ENCODE measurements at regions not wholly inside any gene's neighbourhood (a gene's known extent, or its start where the extent isn't known, plus 50 kb on each side); places are given as distances from the start of the nearest gene placed in this dataset.
"Not testable (repeated sequence)": the region's sequence is repeated elsewhere in the genome, so short reads cannot be mapped to it uniquely, and the experiment has no call there.

DNA sequence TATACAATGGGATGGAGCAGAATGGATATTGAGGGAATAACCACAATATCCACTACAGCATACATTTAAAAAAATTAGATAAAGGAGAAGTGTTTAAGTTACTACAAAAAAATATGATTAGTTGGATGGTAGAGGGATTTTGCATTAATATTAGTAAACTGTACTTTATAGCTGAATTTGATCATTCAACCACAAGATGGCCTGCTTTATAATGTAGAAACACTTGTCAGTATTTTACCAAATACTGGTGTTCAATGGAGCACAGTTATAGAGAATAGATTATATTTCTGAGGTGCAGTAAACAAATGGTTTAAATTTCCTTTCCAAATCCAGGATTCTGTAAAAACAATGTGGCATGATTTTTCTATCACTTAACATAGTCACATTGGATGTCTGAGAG lies 818.8 kb upstream of the CHORDC1 start:
- no peak for DNase-seq (ENCODE audit: low spot score)

DNA sequence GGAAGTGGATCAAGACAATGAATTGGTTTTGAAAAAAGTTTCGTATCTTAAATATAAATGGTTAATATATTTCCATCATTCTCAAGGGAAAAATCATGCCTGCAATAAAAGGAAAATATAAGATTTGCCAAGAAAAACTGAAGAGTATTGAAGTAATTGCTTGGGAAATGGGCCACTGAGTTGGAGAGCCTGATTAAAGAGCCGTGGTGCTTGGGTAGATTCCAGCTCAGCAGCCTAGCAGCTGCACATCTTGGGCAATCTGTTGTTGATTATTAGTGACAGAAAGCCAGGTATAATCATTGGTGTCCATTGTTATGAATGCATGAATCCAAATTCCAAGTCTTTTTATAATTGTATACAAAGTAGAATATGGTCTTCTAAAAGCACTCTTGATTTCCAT lies 800.9 kb upstream of the CHORDC1 start:
- DNase-seq (ENCODE audit: low spot score): no peak

DNA sequence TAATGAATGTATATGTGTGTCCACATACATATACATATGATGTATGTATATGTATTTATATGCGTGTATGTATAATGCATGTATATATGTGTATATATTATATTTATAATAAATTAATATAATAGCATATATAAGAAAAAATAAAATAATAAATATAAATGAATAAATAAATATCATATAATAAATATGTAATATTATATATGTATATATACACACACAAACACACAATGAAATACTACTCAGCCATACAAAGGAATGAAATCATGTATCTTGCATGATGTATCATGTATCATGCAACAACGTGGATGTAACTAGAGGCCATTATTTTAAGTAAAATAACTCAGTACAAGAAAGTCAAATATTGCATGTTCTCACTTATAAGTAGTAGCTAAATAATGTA lies 788.7 kb upstream of the CHORDC1 start:
- no peak for DNase-seq (ENCODE audit: low spot score)

DNA sequence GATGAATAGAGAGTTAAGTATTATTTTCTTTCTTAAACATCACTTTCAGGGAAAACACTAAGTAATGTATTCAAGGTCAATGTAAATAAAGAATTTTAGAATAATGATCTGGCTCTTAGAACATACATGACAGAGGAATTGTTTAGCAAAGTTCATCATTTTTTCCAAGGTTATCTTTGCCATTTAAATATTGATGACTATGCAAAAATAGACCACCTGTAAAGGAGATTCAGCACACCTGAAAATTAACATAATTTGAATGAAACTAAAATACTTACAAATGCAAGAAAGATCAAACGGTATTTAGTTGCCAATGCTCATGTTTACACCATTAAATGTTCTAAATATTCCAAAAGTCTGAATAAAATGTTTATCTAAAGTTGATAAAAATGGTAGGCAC lies 782.6 kb upstream of the CHORDC1 start:
- DNase-seq (ENCODE audit: low spot score): no peak

DNA sequence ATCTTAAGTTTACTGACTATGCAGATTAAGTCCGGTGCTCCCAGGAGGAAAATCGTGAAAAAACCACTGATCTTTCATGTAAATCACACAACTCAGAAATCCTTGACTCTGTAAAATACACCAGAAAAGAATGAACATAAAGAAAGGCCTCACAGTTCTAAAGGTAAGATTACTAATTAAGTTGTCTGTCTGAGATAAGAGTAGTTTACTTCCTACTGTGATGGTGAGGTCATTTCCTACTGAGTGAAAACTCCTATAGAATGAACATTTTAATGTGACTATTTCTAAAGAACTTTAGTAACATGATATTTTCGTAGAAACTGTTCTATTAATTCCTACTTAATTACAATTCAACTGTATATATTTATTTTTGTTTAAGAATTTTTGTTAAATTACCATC lies 774.4 kb upstream of the CHORDC1 start:
- DNase-seq (ENCODE audit: low spot score): no peak

DNA sequence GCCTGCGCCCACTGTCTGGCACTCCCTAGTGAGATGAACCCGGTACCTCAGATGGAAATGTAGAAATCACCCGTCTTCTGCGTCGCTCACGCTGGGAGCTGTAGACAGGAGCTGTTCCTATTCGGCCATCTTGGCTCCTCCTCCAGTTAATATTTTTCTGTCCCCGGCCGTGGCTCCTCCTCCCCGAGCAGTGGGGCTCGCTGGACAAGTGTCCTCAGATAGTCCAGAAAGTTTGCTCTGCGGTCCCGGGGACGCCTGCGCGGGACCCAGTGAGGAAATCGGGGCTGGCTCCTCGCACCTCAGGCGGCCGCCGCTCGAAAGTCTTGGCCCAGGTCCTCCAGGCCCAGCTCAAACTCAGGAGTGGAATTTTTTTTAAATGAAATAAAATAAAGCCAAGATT lies 749.3 kb upstream of the CHORDC1 start:
- DNase-seq (ENCODE audit: low spot score): not testable (repeated sequence)

DNA sequence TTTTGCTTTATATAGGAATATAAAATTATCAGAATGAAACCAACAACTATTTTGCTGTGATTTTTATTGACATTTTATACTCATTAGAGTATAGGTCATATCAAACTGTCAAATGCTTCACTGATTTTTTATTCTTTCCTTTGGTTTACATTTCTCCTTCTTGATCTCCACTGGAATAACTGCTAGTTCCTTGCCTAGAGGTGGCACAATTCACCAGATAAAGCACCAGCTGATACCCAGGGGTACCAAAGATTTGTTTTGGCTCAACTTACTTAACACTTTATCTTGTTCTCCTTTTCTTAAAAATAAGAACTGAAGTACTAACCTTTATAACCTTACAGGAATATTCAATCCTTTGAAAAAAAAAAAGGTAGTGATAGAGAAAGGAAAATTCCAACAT lies 725.1 kb upstream of the CHORDC1 start:
- DNase-seq (ENCODE audit: low spot score): no peak

DNA sequence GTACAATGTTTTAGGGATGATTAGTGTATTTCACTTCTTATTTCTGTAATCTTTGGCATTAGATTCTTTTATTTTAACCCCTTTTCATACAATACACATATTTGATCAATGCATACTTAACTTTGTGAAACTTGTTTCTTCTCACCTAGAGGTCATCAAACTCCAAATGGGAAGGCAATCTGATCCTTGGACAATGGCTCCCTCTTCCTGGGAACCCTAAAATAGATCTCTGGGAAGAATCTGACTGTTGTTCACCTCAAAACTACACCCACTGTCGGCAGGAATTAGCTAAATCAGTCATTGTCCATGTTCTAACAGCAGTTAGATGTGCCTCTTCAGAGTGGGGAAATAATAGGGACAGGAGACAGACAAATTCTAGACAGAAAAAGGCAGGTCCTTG lies 707.4 kb upstream of the CHORDC1 start:
- DNase-seq (ENCODE audit: low spot score): no peak

DNA sequence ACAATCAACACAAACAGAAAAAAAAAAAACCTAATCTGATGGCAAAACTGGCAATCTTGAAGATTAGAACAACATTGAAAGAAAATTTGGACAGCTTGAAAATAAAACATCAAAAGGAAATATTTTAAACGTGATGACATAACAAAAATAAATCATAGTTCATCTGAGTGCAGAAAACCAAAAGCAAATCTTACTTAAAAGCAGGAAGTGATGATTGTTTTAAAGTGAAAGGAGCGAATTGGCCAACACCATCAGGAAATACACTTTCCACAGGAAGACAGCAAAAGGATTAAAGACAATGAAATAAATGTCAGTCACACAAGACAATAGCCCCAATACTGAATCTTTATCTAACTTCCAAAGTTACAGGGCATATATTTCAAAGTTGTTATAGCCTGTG lies 696.5 kb upstream of the CHORDC1 start:
- no peak for DNase-seq (ENCODE audit: low spot score)

DNA sequence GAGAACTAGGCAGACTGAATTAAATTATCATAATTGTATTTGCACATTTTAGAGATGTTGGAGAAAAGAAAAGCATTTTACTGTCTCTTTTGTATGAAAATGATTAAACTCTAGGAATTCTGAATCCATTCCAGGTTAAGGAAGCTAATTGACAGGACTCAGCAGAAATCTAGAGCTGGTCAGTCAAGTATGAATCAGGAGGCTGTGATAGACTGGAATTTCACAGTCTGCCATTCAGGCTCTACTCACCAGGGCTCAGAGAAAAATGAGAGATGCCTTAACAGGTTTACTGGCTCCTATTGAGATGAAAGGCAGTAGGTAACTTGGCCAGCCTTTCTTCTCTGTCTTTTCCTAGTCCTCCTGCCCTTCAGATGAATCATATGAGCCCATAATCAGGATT lies 693.9 kb upstream of the CHORDC1 start:
- no peak for DNase-seq (ENCODE audit: low spot score)

DNA sequence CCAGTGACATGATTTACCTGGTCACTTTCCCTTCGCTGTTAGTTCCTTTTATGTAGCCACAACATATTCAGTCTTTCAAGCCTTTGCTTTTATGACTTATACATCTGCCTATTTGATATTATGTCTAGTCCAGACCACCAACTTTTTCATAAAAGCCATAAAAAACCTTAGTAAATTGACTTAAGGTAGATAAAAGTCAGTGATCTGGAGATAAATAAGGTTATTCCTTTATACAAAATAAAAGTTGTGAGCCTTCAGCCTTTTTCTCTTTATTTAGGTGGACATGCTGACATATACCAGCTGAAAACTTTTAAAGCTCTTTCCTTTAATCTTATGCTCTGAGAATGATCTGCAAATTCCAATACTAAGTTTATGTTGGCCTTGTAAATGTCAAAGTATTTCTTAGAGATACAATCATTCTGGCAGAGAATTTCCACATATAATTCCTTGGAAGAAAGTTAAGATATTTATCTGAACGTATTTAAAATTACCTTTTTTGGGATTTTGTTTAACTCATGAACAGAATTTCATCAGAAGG lies 690.4 kb upstream of the CHORDC1 start:
- DNase-seq (ENCODE audit: low spot score): no peak

DNA sequence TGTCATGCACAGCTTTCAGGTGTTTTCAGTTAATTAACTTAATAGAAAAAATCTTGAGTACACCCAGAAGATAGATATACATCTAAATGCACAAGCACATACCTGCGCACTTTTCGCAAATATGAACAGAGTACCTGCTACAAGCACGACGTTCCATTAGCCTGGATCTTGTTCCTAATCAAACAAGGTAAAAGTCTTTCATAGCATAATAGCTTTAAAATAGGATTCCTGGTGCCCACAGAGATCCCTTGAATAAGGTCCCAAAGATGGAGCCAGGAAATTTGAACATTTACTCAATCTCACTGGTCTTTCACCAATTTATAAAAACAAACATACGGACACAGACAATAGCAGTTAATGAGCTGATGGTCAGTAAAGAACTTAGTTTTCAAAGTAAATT lies 689.8 kb upstream of the CHORDC1 start:
- no peak for DNase-seq (ENCODE audit: low spot score)

DNA sequence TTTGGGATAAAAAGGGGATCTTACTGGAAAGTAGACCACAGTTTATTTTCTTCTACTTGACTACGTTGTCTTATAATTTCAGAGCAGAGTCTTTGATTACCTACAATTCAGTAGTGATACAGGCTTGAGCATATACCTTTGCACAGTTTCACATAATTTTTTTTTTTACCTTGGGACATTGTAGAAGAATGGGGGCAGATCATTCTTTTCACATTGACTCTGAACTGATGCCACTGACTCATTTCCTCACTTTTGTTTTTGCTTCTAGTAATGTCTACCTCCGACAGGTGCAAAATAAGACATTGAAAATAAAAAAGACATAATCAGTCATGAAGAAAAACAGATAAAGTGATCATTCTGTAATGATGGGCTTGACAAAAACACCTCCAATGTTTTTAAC lies 688.3 kb upstream of the CHORDC1 start:
- no peak for DNase-seq (ENCODE audit: low spot score)

DNA sequence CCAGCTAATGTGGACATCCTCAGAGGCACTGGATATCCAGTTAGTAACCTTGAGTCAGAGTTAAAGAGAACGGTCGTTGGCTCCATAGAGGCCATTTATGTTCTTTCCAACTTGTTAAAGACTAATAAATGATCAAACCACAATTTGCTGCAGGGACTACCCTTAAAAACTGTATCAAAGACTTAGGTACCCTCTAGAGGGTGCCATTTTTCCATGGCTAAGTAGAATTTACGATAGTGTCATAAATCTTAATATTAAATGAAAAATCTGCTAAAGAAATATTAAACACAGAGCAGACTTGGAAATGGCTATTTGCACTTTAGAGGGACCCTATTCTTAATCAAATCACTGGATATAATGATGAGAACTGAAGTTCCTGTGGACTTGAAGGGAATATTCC lies 685.2 kb upstream of the CHORDC1 start:
- no peak for DNase-seq (ENCODE audit: low spot score)

DNA sequence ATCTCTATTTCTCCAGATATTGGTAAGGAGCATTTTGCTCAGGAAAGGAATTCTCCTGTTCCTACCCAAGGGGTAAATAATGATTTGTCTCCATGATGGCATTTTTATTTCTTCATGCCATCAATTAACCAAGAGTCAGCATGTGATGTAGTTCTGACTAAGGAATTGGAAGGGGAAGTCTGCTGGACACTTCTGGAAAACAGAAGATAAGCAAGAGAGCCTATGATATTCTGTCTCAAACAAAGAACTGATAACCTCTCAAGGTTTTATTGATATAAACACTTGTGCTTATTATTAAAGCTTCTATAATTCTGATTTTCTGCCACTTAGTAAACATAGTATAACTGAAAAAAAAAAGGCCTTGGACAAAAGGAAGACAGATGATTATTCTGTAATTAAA lies 673.0 kb upstream of the CHORDC1 start:
- no peak for DNase-seq (ENCODE audit: low spot score)

DNA sequence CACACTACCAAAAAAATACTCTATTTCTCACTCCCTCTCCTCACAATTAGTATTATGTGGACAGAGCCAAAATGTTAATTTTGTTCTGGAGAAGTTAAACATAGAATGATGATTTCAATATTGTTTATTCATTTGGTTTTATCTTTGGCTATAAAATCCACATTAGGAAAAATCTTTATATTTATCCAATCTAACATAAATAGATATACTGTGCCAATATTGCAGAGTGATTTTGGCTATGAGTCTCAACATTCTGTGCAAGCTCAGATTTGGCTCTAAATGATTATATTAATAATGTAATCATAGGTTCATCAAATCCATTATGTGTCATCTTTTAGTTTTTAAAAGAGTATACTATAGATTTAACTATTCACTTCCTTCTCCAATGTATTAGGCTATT lies 667.5 kb upstream of the CHORDC1 start:
- DNase-seq (ENCODE audit: low spot score): no peak

DNA sequence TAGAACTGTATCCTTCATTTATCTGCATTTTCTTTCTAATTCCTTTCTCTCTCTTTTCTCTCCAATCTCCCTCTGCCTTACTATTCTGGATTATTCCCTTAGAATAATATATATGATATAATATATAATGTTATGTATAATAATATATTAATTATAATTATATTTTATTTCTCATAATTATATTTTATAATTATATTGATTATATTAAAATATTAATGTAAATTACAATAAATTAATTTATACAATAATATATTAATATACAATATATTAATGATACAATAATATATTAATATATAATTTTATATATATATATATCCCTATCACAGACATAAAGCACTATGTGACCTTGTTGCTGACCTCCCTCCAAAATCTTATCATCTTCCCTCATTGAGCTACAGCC lies 661.3 kb upstream of the CHORDC1 start:
- no peak for DNase-seq (ENCODE audit: low spot score)

DNA sequence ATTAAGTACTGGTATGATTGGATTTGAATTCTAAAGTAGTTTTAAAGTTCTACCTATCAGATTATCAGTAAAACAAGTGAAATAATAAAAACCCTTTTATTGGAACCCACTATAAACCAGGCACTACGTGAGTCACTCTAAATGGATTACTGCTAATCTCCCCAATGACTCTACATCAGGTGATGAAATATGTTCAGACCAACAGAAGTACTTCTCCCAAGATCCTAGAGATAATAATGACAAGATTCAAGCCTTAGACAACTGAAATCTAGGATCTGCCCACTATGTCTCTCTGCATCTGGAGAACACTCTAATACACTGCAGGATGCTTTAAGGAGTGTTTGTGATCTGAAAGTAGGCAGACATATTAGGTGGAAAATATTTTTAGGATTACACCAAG lies 652.1 kb upstream of the CHORDC1 start:
- DNase-seq (ENCODE audit: low spot score): no peak

DNA sequence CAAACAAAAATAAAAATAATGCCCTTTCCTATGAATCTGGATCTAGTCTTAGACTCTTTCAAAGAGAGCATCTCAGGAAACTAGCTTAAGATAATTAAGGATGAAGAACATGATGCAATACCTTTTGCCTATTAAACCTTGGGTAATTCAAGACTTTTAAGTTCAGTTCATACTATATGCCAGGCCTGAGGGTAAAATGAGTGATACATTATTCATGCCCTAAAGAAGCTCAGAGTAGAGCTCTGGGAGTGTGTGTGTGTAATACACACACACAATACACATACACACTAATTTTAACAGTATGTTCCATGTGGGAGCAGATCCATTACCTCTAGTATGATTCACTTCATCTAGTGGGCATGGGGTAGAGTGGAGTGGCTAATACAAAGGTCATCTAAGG lies 651.4 kb upstream of the CHORDC1 start:
- DNase-seq (ENCODE audit: low spot score): no peak

DNA sequence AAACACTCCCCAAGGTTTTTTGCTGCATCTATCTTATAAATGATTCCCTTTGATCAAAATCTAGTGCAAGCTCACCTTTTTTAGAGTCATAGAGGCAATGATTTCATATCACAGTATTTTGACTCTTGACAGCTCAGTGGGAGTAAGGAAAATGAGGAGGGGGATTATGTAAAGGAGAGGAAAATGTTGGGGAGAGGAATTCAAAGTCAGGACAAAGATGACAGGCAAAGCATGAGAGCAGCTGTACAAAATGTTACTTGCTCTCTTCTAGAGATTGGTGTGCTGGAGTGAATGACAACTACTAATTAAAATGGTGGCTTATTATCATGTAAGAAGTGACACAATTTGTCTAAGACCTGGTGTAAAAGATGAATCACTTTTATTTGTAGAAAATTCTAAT lies 644.6 kb upstream of the CHORDC1 start:
- DNase-seq (ENCODE audit: low spot score): no peak

DNA sequence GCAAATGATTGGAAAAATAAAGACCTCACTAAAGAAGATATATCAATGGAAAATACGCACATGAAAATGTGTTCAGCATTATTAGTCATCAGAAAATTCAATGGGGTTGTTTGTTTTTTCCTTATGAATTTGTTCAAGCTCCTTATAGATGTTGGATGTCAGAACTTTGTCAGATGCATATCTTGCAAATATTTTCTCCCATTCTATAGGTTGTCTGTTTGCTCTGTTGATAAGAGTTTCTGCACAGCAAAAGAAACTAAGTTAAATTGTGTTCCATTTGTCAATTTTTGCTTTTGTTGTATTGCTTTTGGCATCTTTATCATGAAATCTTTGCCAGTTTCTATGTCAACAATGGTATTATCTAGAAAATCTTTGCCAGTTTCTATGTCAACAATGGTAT lies 633.9 kb upstream of the CHORDC1 start:
- no peak for DNase-seq (ENCODE audit: low spot score)

DNA sequence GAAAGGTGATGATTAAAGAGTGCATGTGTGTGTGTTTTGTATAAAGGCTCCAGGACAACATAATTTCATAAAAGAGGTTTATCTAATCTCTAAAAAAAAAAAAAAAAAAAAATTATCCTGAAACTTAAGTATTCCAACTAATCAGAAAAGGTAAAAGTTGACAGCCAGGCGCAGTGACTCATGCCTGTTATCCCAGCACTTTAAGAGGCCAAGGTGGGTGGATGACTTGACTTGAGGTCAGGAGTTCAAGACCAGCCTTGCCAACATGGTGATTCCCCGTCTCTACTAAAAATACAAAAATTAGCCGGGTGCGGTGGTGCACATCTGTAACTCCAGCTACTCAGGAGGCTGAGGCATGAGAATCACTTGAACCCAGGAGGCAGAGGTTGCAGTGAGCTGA lies 632.7 kb upstream of the CHORDC1 start:
- no peak for DNase-seq (ENCODE audit: low spot score)

DNA sequence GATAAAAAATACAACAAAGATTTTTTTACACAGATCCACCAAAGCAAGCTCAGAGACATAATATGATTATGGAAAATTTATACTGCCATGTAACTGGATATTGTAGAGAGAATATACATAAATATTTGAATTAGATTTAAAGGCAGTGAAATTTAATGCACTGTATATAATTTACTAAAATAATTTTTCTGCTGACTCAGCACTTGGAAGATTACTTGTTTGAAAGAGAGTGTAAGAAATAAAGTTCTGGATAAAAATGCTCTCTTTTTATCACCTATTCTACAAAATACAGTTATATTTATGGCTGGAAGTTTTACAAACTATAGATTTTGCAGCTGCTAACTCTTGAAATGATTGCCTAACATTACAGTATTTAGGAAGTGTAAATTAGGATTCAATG lies 628.3 kb upstream of the CHORDC1 start:
- no peak for DNase-seq (ENCODE audit: low spot score)

DNA sequence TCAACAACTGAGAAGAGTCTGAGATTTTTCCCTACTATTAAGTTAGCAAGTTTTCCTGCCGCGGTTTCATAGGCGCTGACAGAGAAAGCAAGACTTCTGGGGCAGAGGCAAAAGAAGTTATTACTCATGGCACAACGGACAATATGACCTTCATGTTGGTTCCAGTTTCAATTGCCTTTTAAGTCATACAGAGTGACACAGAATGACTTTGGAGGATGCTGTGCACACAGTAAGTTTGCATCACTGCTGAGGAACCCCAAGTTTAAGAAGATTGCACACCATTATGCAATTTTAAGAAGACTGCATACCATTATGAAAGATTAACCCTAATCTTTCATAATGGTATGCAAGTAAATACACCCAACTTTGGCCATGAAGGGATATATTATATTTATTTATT lies 626.5 kb upstream of the CHORDC1 start:
- DNase-seq (ENCODE audit: low spot score): no peak

DNA sequence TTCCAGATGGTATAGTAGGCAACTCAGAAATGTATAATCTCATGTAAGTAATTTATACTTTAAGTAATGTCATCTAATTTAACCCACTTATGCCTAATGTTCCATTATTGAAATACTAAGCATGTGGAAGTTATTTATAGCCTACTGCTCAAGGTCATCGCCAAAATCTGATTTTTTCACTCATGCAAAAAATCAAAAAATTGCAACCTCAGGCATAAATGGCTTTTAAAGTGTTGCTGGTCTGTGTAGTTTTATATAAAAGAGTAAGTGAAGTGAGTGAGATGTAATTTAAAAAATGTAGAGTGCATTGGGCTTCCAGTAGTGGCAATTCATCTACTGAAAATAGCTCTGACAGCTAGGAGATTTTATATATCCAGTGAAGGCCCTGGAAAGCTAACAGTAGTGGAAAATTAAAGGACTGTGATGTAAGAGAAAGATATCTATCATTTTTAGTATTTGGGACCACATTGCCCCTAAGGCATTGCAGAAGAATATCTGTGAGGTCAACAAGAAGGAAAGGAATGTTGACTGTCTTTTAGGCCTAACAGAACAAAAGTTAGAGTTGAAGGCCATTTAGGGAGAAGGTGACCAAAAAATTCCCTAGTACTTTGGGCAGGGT lies 624.5 kb upstream of the CHORDC1 start:
- DNase-seq (ENCODE audit: low spot score): no peak

Measured in mucosa of gallbladder (tissue), 1 donor.